ENCODE measurements at regions not wholly inside any gene's neighbourhood (a gene's known extent, or its start where the extent isn't known, plus 50 kb on each side); places are given as distances from the start of the nearest gene placed in this dataset.

- TF ChIP-seq CTCF (IDR thresholded peaks at IDR 0.05), result no peak
- no peak for TF ChIP-seq POLR2A (IDR thresholded peaks at IDR 0.05)
- no peak for TF ChIP-seq POLR2AphosphoS5 (IDR thresholded peaks at IDR 0.05)
Observed at GRCh38 chr7:26580064-26580591, 284.3 kb downstream of the SKAP2 start.

Measured in stomach (tissue), 4 donors.